ENCODE measurements at regions not wholly inside any gene's neighbourhood (a gene's known extent, or its start where the extent isn't known, plus 50 kb on each side); places are given as distances from the start of the nearest gene placed in this dataset.
"Not testable (repeated sequence)": the region's sequence is repeated elsewhere in the genome, so short reads cannot be mapped to it uniquely, and the experiment has no call there.

- H3K4me3 ChIP-seq (replicated peaks in 1 of 2; ENCODE audit: low read depth in 1 of 2, low read length in 2 of 2); H3K4me1 ChIP-seq (ENCODE audit: control insufficient read depth in 1 of 2, insufficient read depth in 2 of 2, low read length in 2 of 2); H3K36me3 ChIP-seq (ENCODE audit: control insufficient read depth in 1 of 2, insufficient read depth in 2 of 2, low read length in 2 of 2); H3K9ac ChIP-seq (ENCODE audit: low read length); H3K79me2 ChIP-seq (ENCODE audit: insufficient read depth, low read length); H3K27me3 ChIP-seq (ENCODE audit: insufficient read depth, low read length); H2AFZ ChIP-seq (ENCODE audit: low read depth, low read length, poor library complexity, severe bottlenecking); RAD21 ChIA-PET (ENCODE audit: low non-redundant PET in 1 of 2, low total read pairs in 2 of 2, uncharacterized antibody in 2 of 2, unreplicated experiment in 2 of 2); H4K20me1 ChIP-seq (ENCODE audit: insufficient read depth); POLR2A ChIA-PET; BruUV-seq (replicated peaks); DNase-seq (ENCODE audit: low read depth, low spot score); intact Hi-C loops (cut with micrococcal nuclease); ATAC-seq; CTCF ChIA-PET; H3K4me2 ChIP-seq (ENCODE audit: low read length); H3K27ac ChIP-seq (ENCODE audit: low read depth, low read length); H3K9me2 ChIP-seq (ENCODE audit: insufficient read depth); H3K9me3 ChIP-seq (ENCODE audit: control insufficient read depth in 1 of 2, insufficient read depth in 1 of 2, low read depth in 1 of 2, low read length in 2 of 2): not testable (repeated sequence)
Observed at GRCh38 chr12:32956418-32956817, 59.8 kb upstream of the PKP2 start.

DNA sequence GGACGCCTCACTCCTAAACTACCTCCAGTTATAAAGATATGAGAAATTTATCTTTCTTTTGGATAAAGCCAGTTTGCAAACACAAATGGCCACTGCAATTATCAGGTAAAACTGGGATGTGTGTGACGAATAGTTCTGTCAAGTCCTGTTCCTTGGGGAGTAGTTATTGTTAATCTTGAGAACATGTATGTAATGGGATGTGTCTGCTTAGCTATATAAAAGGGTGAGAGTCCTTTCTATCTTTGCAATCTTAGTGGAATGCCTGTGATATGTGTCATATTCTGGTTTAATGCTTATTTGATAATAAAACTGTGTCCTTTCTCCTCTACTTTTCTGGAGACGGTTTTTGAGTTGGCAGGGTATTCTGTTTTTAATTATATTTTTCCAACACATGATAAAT, 56.1 kb upstream of the PKP2 start:
- TF ChIP-seq EZH2phosphoT487 (IDR thresholded peaks at IDR 0.05; ENCODE audit: borderline replicate concordance) (no peak), CEBPB (IDR thresholded peaks at IDR 0.05; ENCODE audit: low read depth) (no peak), FOSL1 (IDR thresholded peaks at IDR 0.05; ENCODE audit: low read depth) (no peak), ELF1 (IDR thresholded peaks at IDR 0.05; ENCODE audit: borderline replicate concordance, low read depth) (no peak), CTCF (IDR thresholded peaks at IDR 0.05 in 2 of 3, conservative IDR thresholded peaks at IDR 0.05 in 1 of 3; ENCODE audit: borderline replicate concordance in 1 of 3, insufficient read depth in 1 of 3, low read depth in 2 of 3, low read length in 2 of 3) (no peak), POLR2AphosphoS5 (IDR thresholded peaks at IDR 0.05; ENCODE audit: low read depth, low read length) (no peak), JUND (IDR thresholded peaks at IDR 0.05) (no peak), CBX3 (IDR thresholded peaks at IDR 0.05; ENCODE audit: low read depth) (no peak), ZFX (IDR thresholded peaks at IDR 0.05) (no peak), ZBTB33 (IDR thresholded peaks at IDR 0.05; ENCODE audit: extremely low read depth, insufficient replicate concordance, low read length) (no peak), POLR2A (IDR thresholded peaks at IDR 0.05; ENCODE audit: borderline replicate concordance, extremely low read depth, insufficient read depth, insufficient read length) (no peak), YY1 (IDR thresholded peaks at IDR 0.05; ENCODE audit: extremely low read depth, insufficient replicate concordance, low read depth, low read length) (no peak)
- TF ChIP-seq, protein P1, sequence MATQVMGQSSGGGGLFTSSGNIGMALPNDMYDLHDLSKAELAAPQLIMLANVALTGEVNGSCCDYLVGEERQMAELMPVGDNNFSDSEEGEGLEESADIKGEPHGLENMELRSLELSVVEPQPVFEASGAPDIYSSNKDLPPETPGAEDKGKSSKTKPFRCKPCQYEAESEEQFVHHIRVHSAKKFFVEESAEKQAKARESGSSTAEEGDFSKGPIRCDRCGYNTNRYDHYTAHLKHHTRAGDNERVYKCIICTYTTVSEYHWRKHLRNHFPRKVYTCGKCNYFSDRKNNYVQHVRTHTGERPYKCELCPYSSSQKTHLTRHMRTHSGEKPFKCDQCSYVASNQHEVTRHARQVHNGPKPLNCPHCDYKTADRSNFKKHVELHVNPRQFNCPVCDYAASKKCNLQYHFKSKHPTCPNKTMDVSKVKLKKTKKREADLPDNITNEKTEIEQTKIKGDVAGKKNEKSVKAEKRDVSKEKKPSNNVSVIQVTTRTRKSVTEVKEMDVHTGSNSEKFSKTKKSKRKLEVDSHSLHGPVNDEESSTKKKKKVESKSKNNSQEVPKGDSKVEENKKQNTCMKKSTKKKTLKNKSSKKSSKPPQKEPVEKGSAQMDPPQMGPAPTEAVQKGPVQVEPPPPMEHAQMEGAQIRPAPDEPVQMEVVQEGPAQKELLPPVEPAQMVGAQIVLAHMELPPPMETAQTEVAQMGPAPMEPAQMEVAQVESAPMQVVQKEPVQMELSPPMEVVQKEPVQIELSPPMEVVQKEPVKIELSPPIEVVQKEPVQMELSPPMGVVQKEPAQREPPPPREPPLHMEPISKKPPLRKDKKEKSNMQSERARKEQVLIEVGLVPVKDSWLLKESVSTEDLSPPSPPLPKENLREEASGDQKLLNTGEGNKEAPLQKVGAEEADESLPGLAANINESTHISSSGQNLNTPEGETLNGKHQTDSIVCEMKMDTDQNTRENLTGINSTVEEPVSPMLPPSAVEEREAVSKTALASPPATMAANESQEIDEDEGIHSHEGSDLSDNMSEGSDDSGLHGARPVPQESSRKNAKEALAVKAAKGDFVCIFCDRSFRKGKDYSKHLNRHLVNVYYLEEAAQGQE (IDR thresholded peaks at IDR 0.05; ENCODE audit: low read depth) = no peak
- TF ChIP-seq, protein P2, sequence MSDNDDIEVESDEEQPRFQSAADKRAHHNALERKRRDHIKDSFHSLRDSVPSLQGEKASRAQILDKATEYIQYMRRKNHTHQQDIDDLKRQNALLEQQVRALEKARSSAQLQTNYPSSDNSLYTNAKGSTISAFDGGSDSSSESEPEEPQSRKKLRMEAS (IDR thresholded peaks at IDR 0.05) = no peak
- no peaks in the 10 kb centered on the region for H3K36me3 ChIP-seq (ENCODE audit: control insufficient read depth in 1 of 2, insufficient read depth in 2 of 2, low read length in 2 of 2)
- no peaks in the 10 kb centered on the region for H3K9me2 ChIP-seq (ENCODE audit: insufficient read depth)
- no peak overlapping the region for H3K9ac ChIP-seq (ENCODE audit: low read length)
- no peaks in the 10 kb centered on the region for H3K9me3 ChIP-seq (ENCODE audit: control insufficient read depth in 1 of 2, insufficient read depth in 1 of 2, low read depth in 1 of 2, low read length in 2 of 2)
- H3K4me2 ChIP-seq (ENCODE audit: low read length) = no peak overlapping the region
- no TSS peak for BruUV-seq (replicated peaks)
- no peaks in the 10 kb centered on the region for H3K79me2 ChIP-seq (ENCODE audit: insufficient read depth, low read length)
- no peak overlapping the region for H3K27ac ChIP-seq (ENCODE audit: low read depth, low read length)
- ChIA-PET RAD21 (ENCODE audit: low non-redundant PET in 1 of 2, low total read pairs in 2 of 2, uncharacterized antibody in 2 of 2, unreplicated experiment in 2 of 2) (no interaction called here), CTCF (no interaction called here), POLR2A (no interaction called here)
- intact Hi-C loops (cut with micrococcal nuclease) = no loop called here
- H3K4me3 ChIP-seq (replicated peaks in 1 of 2; ENCODE audit: low read depth in 1 of 2, low read length in 2 of 2) = no peak overlapping the region
- no peaks in the 10 kb centered on the region for H4K20me1 ChIP-seq (ENCODE audit: insufficient read depth)
- no peak for DNase-seq (ENCODE audit: low read depth, low spot score)
- ATAC-seq = no peak
- no peaks in the 10 kb centered on the region for H3K4me1 ChIP-seq (ENCODE audit: control insufficient read depth in 1 of 2, insufficient read depth in 2 of 2, low read length in 2 of 2)
- H3K27me3 ChIP-seq (ENCODE audit: insufficient read depth, low read length) = 0 out of 2 replicates have a peak, but pooled peaks cover 8% of the 10 kb centered on the region
- no peak overlapping the region for H2AFZ ChIP-seq (ENCODE audit: low read depth, low read length, poor library complexity, severe bottlenecking)
